GM18505 (cell line): ENCODE measurements at regions not wholly inside any gene's neighbourhood (a gene's known extent, or its start where the extent isn't known, plus 50 kb on each side); places are given as distances from the start of the nearest gene placed in this dataset.
"Not testable (repeated sequence)": the region's sequence is repeated elsewhere in the genome, so short reads cannot be mapped to it uniquely, and the experiment has no call there.

Experiments
- ATAC-seq: cut with Tn5 transposase; IDR thresholded peaks from one replicate; pipeline ENCODE4 v1.9.1; 2021; ENCODE audit not compliant: unreplicated experiment
- POLR2A ChIP-seq: IDR thresholded peaks from 4 replicates; pipeline ENCODE4 v1.6.1; 2011; ENCODE audit warnings: borderline replicate concordance; ENCODE audit not compliant: insufficient read depth, insufficient read length; ENCODE audit errors: extremely low read depth

DNA sequence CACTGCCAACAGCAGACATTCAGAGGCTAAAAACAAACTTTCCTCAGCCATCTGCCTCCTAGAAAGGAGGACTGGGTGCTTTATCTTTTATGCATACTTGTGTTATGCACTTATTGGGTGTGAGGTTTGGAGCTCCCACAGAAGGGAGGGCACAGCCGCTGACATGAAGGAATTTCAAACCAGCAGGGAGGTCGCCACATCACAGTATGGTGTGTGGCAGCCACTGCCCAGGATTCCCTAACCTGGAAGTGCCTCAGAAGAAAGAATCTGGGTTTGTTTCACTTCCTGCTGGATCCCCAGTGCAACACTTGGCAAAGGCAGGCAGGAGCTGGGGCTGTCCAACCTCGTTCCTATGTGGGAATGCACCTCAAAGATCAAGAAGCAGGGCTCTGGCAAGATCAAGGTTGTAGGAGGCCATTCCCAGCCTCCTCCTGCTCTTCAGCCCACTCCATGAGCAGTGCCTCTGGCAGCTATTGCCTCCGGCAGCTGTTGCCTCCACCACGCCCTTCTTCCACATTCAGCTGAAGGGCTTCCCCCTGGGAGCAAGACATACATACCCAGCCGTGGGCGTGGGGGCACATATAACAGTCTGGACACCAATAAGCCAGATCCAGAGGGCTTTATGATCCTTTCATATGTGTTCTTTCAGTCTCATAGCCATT lies 109.0 kb upstream of the MAMLD1 start:
- no peak for TF ChIP-seq POLR2A
- no peak for ATAC-seq

DNA sequence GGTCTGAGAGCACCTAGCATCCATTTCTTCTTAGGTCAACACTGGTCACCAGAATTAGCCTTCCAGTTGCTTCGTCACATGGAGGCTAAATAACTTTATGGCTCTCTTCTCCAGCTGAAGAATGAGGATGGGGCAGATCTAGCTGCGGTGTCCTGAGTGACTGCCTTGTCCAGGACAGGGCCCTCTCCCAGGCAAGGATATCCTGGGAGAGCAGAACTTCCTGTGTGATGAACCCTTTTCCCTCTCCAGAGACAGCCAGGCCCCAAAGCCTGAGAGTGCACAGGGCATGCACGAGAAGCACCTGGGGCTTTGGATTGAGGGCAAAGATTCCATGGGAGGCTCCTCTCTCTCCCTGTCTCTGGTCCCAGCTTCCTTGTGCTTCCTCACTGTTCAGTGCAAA lies 108.2 kb upstream of the MAMLD1 start:
- TF ChIP-seq POLR2A, result no peak
- ATAC-seq, result no peak

DNA sequence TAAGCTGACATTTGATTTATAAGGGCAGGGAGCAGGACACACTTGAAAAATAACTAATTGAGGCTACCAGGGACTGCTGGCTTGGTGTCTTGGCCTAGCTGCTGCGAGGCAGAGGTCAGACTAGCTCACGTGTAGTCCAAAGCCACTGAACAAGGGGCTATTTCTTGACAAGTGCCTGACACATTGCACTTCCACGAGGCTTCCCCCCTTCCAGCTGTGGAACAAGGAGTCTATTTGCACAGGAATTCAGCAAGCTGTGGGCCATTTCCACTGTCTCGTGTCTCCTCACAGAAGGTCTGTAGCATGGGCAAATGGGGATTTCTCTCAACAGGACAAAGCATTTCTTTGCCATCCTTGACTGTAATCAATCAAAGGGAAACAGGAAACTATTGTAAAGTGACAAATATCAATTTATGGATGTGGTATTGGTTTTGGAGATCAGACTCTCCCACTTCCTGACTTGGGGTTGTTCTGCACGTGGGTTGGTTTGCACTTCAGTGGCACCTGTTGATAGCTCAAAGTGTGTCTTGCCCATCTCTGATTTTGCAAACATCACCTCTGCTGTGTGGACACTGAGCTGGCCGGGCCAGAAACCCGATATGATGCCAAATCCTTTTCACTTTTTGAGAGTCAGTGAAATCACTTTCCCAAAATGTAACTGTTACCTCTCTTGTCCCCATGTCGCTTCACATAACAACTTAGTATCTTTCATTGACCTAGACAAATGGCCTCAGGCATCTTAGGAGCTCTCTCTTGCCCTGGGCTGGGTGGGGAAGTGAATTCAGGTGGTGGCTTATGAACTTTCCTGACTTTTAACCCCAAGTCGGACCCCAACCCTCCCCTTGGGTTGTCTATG lies 107.4 kb upstream of the MAMLD1 start:
- no peak for ATAC-seq
- TF ChIP-seq POLR2A, result no peak

DNA sequence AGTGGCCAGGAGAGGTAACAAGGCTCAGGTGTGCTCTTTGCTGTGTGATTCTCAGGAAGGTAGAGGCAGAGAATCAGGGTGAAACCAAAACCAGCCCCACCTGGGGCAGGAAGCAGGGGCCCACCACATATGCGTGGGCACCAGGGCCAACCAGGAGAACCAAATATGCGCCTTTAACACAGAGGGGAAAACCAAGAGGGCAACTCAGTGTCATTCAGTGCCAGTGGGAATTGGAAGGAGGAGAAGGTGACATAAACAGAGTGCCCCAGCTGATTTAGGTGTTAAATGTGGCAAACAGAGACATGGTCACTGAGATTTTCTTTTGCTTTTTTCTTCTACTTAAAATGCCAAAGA lies 106.8 kb upstream of the MAMLD1 start:
- ATAC-seq, result no peak
- no peak for TF ChIP-seq POLR2A

DNA sequence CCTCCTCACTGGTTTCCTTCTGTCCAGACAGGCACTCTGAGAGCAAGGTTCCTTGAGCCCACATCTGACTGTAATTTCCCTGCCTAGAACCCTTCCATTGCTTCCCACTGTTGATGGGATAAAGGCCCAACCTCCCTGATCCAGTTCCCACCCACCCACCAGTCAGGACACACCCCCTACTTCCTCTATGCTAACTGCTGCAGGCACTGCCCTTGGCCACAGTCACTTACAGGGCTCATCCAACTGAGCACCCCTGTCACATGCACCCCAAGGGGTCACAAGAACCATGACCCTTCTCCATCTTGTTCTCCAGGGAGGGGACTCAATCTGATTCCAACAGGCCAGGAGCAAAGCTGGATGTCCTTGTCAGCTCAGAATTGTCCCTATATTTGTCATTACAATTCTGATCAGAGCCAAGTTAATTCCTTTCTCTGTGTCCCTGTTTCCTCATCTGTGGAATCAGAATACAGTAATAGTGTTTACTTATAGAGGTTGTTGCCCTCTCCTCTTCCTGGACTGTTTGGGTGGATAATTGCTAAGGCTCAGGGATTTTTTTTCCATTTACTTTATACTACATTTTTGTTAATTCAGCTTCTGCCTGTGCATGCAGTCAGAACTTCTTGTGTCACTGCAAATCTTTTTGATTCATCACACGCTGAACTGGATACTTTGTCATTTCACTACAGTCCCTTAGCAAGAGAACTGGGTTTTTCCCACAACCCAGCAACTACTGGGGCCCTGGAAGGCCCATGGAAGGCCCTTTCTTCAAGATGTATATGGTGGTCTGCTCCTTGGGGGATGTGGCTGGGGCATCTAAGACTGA lies 105.6 kb upstream of the MAMLD1 start:
- TF ChIP-seq POLR2A, result no peak

DNA sequence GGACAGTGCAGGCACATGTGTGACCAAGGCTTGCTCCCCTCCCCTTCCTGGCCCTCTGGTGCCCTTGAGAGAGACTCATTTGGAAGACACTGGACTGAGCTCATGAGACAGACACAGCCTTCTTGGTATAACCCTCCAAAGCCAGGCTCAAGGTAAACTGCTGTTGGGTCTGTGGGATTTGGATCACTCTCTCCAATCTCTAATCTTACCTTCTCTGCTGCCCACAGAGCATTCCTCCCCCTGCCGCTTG lies 105.0 kb upstream of the MAMLD1 start:
- no peak for ATAC-seq
- no peak for TF ChIP-seq POLR2A

More for the DNA sequence above, 105.6 kb upstream of the MAMLD1 start:
- no peak for ATAC-seq

DNA sequence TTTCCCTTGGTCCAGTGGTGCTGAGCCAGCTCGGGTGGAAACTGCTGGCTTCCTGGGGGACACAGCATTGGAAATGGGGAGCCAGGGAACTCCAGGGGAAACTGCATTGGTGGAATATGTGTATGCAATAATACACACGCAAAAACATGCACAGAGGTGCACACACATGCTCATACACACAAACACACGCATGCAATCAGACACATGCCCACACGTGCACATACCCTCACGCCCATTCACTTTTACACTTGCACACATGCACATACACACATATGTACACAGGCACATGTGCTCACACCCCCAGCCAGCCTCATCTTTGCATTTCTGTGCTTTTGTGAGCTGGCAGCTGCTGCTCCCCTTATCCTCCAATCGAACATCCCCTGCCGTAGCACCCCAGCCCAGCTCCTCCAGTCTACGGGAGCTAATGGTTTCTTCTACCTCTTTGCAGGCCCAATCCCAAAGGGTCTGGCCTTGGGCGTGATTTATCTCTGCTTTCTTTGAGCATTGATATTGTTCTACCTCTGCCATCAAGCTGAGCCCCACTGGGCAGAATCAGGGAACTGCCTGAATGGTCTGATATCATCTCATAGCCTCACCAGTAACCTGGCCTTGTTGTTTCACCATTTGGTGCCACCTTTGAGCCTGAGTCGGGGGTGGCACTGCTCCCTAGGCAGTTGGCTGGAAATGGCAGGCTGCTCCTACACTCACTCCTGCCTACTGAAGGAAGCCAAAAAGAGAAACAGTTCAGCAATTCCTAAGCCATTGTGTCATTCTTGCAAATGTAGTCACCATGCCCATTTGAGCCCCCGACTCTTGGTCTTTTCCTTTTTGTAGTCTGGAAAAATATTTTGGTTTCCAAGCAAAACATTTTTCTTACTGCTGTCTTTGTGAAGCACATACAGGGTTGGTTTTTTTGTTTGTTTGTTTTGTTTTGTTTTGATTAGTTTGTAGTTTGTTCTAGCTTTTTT lies 104.4 kb upstream of the MAMLD1 start:
- ATAC-seq, result no peak
- no peak for TF ChIP-seq POLR2A

DNA sequence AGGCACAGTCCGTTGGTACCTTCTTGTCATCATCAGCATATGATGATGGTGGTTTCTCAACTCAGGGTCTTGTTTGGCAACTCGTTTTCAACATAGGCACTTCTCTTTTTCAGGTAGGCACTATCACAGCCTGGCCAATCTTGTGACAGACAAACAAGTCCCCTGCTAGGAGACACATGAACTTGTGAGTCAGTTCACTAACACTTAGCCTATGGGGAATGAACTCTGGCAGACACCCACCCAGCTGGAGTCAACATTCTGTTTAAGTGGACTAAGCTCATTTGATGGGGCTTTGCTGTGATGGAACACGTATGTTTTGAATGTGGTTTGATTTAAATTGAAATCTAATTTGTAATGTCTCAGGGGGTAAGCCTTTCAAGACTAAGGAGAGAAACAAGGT lies 100.7 kb upstream of the MAMLD1 start:
- no peak for ATAC-seq
- no peak for TF ChIP-seq POLR2A

DNA sequence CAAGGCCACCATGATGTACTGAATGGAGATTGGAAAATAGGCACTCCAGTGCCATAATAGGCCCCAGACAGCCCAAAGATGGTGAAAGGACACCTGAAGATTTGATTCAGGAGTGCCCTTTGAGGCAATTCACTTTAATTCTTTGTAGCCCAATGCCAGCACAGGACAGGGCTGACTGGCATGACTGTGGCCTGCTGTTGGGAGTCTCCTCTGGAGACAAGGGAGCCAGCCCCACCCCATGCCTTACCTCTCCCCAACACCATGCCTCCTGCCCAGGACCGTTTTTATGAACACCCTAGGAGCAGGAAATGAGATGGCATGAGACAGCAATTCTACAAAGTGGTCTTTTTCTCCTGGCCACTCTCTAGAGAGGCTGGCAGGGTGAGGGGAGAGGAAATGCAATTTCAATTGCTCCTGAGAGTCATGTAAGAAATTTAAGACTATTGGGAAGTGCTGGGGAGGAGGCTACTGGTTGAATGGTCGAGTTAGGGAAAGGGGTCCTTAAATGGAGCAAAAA lies 94.2 kb upstream of the MAMLD1 start:
- TF ChIP-seq POLR2A, result no peak
- no peak for ATAC-seq

DNA sequence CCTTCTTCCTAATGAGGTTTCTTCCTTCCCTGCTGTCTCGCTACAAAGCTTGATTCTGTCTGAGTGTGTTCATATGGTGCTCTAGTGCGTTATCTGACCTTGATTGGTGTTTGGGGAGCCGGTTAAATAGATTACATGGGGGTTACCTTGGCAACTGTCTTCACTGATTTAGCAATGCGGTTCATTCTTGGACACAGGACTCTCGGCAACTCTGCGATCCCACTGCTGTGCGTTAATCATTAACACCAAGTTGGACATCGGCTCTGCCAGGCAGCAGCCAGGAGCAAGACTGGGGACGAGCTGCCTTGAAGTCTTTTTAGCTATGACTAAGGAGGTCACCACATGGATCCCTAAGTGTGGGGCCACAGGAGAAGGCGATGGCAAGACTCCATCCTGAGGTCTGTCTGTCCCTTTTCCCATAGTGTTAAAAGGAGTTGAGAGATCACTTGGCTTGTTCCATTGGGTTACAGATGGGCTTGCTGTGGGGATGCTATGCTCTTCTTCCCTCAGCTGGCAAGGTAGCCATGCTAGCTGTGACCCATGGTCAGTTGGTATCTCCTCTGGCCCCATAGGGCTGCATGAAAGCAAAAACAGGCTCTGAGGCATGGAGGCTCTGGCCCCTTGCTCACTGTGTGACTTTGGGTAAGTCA lies 93.4 kb upstream of the MAMLD1 start:
- TF ChIP-seq POLR2A, result no peak
- no peak for ATAC-seq

DNA sequence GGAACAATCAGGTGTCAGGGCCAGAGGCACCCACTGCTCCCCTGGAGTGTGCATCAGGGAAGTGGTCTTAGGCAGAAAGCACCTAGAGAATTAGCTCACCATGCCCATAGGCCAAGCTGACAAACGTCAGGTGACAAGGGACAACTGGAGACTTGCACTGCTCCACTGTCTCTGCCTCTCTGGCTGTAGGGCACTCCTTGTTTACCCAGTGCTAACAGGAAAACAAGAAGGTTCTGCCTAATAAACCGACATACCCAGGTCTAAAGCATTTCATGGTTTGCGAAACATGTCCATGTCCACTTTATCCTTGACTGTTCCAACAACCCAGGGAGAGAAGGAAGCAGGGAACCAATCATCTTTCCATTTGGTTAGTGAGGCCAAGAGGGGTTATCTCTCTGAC lies 92.5 kb upstream of the MAMLD1 start:
- no peak for ATAC-seq
- no peak for TF ChIP-seq POLR2A

DNA sequence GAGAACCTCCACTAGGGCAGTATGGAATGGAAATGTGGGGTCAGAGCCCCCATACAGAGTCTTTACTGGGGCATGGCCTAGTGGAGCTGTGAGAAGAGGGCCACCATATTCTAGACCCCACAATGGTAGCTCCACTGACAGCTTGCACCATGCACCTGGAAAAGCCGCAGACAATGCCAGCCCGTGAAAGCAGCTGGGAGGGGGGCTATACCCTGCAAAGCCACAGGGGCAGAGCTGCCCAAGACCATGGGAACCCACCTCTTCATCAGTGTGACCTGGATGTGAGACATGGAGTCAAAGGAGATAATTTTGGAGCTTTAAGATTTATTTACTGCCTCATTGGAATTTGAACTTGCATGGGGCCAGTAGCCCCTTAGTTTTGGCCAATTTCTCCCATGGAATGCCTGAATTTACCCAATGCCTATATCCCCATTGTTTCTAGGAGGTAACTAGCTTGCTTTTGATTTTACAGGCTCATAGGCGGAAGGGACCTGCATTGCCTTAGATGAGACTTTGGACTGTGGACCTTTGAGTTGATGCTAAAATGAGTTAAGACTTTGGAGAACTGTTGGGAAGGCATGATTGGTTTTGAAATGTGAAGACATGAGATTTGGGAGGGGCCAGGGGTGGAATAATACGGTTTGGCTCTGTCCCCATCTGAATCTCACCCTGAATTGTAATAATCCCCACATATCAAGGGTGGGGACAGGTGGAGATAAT lies 89.4 kb upstream of the MAMLD1 start:
- not testable (repeated sequence) for ATAC-seq
